NOMO-1 treated with dmso at 0.1 percent for 144 hours (cell line): ENCODE measurements at regions not wholly inside any gene's neighbourhood (a gene's known extent, or its start where the extent isn't known, plus 50 kb on each side); places are given as distances from the start of the nearest gene placed in this dataset.
"Not testable (repeated sequence)": the region's sequence is repeated elsewhere in the genome, so short reads cannot be mapped to it uniquely, and the experiment has no call there.

ENCODE experiments used
- DNase-seq: peaks from one replicate; lab custom pipeline; 2025; ENCODE audit not compliant: unreplicated experiment; lab: John Stamatoyannopoulos, UW

- no peak for DNase-seq
These were observed 466.3 kb downstream of the GADD45G start for GRCh38 chr9:90070931-90071660.

- no peak for DNase-seq
These were observed 468.6 kb downstream of the GADD45G start for GRCh38 chr9:90073186-90073945.

GRCh38 chr9:90074316-90074962 is 469.6 kb downstream of the GADD45G start:
- no peak for DNase-seq

DNA sequence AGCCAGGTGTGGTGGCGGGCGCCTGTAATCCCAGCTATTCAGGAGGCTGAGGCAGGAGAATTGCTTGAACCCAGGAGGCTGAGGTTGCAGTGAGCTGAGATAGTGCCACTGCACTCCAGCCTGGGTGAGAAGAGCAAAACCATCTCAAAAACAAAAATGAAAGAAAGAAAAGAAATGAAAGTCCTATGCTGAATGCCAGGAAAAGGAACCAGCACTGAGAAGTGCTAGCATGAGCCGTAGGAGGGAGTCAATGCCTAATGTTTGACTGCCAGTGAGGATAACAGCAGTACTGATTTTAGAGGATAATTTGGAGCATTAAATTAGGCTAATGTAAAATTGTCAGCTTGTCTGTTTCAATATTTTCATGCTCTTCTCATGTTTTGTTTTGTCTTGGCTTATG is 472.8 kb downstream of the GADD45G start:
- DNase-seq = not testable (repeated sequence)

DNA sequence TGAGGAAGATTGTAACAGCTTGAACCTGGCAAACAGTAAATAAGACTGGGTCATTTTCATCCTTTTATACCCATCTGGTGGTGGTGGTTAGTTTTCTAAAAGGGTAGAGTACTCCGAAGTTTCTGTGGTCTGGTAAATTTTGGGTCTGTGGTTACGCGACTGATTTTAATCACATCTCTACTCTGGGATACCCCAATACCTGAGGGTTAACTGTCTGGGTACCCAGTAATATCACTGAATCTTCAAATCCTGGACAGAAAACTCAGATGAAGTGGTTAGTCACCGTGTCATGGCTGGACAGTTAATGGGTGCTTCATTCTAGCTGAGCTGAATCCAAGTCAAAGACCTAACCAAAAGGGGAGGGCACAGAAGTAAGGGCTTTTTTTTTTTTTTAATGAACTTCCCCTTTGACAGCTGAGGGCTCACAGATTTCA is 474.2 kb downstream of the GADD45G start:
- DNase-seq = no peak

- no peak for DNase-seq
These were observed 480.8 kb downstream of the GADD45G start for GRCh38 chr9:90085633-90086032.

GRCh38 chr9:90086101-90086511 is 481.3 kb downstream of the GADD45G start:
- DNase-seq = no peak

DNA sequence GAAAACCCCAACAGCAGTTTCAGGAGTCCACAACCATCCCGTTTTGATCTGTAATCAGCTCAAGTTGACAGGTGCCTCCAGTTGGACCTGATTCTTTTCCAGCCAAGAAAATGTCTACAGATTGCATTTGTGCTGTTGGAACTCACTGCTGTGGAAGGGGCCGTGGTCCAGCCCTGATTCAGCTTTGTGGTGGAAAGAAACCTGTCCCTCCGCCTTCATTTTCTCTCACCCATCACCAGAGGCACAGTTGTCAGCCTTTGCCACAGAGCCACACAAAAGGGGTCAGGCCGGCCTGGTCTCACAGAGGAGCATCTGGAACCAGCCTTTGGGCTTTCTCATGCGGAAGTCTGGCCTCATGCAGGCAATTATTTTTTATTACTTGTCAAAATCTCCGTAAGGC is 483.6 kb downstream of the GADD45G start:
- DNase-seq = peak; percentile 41

GRCh38 chr9:90088856-90089255 is 484.0 kb downstream of the GADD45G start:
- no peak for DNase-seq

- no peak for DNase-seq
These were observed 486.2 kb downstream of the GADD45G start for GRCh38 chr9:90090997-90091396.

GRCh38 chr9:90092508-90092907 is 487.7 kb downstream of the GADD45G start:
- DNase-seq = no peak

- no peak for DNase-seq
These were observed 490.9 kb downstream of the GADD45G start for GRCh38 chr9:90095682-90096081.

- no peak for DNase-seq
These were observed 492.4 kb downstream of the GADD45G start for GRCh38 chr9:90097237-90097636.

DNA sequence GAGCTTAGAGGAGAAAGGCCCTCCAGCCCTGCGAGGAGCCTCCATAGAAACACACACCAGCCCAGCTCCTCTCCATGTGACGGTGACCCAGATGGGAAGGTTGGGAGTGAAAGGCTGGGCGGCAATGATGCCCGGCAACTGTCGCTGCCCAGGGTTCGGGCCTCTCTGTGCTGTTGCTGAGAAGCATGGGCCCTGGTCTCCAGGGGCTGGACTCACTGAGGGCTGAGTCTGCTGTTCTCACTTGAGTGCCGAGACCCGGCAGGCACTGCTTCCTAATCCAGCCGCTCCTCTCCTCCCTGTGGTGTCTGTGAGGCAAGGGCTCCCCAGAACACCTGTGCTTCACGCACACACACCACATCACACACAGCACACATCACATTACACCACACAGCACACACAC is 493.6 kb downstream of the GADD45G start:
- DNase-seq = no peak

- no peak for DNase-seq
These were observed 494.6 kb downstream of the GADD45G start for GRCh38 chr9:90099262-90099963.

GRCh38 chr9:90100014-90100413 is 495.2 kb downstream of the GADD45G start:
- no peak for DNase-seq

GRCh38 chr9:90102292-90102901 is 497.6 kb downstream of the GADD45G start:
- DNase-seq = peak; percentile 34

DNA sequence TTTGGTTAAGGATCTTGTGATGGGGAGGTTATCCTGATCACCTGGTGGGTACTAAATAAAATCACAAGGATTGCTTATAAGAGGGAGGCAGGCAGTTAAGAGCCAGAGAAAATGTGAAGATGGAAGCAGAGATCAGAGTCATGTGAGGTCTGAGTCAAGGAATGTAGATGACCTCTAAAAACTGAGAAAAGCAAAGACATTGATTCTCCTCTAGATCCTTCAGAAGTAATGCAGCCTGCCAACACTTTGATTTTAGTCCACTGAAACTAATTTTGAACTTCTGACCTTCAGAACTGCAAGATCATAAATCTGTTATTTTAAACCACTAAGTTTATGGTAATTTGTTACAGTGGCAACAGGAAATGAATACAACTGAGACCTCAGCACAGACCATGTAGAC is 499.0 kb downstream of the GADD45G start:
- no peak for DNase-seq

GRCh38 chr9:90105773-90106172 is 501.0 kb downstream of the GADD45G start:
- no peak for DNase-seq

DNA sequence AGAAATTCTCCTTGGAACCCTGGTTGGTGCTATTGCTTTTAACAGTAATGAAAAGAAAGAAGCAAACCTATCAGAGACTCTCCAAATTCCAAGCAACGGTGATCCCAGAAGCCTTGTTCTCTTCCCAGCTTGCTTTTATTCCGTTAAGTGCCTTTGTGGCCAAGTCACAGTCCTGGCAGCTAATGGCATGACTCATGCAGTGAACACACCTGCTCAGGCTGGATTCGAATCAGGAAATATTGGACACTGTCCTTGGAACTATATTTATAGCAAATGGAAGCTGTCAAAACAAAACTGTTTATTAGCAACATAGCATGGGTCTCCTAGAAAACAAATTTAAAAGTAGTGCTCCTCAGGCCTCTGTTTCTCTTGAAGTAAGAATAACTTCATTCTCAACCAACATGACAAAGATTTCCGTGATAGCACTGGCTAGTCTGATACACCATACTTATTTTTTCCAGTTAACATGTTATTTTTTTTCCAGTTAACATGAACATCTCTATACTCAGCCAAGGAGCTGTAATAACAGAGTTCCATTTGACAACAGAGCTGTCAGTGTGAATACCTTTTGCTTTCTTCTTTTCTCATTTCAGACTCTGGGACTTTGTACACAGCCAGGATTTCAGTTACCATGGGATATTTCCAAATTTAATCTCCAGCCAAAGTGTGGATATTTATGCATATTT is 502.4 kb downstream of the GADD45G start:
- DNase-seq = no peak
